Stromal cell of bone marrow (primary cell): ENCODE measurements at regions not wholly inside any gene's neighbourhood (a gene's known extent, or its start where the extent isn't known, plus 50 kb on each side); places are given as distances from the start of the nearest gene placed in this dataset.
A peak's percentile ranks its signal among the peaks of the same experiment; 100 is the strongest.

Experiments used
- DNase-seq: peaks from one replicate; pipeline ENCODE4 v3.0.0-alpha.2; 2012; ENCODE audit warnings: low read depth

DNA sequence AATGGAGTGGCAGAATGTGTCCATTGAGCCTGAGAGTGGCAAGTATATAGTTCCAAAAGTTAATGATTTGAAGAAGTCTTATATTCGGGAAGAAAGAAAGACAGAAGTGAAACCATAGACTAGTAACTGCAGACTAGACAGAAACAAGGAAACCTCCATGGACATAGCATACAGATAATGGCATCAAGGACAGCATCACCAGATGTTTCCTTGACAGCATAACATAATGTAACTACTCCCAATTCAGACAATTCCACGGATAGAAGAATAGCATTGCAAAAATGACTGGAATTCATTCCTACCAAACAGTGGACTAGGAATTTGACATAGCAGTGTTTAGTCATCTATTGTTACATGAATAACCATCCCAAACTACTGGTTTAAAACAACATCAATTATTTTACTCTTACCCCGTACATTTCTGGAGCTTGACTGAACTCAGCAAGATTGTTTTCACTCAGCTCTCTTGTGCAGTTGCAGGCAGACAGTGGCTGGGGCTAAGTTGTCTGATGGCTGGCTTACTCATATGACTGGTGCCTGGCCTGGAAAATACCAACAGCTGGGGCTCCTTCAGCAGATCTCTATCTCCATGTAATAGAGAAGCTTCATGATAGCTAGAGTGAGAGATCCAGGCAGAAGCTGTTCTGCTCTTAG lies 109.7 kb upstream of the GADL1 start:
- peak; percentile 84 for DNase-seq

GRCh38 chr3:31008994-31009393 lies 114.5 kb upstream of the GADL1 start:
- no peak for DNase-seq

DNA sequence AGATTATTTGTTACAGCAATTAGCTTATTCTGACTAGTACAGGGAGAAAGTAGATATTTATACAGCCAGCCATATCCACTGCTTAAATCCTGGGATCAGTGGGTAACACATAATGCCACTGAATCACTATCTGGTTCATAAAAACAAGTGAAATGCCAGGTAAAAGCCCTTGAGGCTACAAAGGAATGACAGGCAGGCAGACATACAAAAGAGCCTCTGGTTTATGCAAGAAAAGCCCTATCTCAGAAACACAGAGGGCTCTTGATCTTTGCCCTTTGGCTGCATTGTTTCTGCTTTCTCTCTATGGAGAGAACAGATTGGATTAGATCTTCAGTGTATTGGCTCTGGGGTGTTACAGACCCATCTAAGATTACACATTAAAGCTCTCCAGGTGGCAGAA lies 115.4 kb upstream of the GADL1 start:
- DNase-seq: no peak

DNA sequence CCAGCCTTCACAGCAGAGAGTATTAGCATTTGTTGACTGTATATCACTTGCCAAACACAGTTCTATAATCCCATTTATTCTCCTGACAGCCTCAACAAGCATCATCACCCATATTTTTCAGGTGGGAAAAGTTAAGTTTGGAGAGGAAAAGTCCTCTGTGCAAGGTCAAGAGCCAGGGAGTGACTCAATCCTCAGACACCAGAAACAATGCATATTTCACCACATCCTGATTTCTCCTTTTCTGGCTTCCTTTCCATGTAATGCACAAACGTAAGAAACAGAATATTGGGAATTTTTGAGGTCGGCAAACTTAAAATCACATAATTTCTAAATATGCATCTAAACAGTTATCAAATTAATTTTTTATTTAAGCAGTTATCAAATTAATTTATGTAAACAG lies 116.0 kb upstream of the GADL1 start:
- DNase-seq: peak; percentile 18

- DNase-seq: no peak
These were observed 116.9 kb upstream of the GADL1 start for GRCh38 chr3:31011380-31011779.

- DNase-seq: no peak
These were observed 118.6 kb upstream of the GADL1 start for GRCh38 chr3:31013090-31013489.

DNA sequence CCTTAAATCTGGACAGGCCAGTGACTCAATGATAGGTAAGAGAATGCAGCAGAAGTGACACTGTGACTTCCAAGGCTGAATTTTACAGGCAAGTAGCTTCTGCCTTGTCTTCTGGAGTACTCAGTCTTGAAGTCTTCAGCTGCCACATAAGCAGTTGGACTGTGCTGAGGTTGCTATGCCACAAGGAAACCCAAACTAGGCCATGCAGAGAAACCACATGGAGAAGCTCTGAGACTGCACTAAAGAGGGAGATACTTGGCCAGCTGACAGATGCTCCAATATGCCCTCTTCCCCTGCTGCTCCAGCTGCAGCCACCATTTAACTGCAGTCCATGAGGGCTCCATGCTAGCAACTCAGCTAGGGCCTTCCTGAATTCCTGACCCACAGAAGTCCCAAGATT lies 119.4 kb upstream of the GADL1 start:
- DNase-seq: no peak

DNA sequence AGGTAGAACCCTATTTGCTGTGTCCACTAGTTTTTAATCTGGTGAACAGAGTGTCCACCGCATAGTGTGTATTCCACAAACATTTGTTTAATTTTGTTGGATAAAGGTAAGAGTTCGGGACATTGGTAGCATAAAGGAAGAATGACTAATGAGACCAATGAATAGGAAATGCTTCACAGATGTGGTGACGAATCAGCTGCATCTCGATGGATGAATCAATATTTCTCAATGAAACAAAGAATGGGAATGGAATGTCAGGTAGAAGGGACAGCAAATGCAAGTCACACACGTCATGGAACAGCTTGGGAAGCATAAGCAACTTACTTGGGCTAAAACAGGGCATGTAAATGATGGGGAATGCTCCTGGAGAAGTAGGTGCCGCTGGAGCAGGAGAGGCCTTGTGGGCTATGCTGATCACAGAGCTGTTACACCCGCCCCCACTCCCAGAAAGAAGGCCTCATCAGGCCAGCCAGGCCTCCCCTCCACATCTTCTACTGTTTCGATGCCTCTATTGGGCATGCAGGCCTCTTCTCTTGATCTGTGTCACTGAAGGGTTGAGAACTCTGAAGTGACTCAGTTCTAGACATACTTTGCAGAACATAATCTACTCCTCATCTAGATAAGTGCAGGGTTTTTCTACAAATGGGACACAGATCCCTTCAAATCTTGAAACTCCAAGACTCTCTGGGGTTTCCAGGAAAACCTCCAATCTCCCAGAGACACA lies 120.0 kb upstream of the GADL1 start:
- DNase-seq: no peak

DNA sequence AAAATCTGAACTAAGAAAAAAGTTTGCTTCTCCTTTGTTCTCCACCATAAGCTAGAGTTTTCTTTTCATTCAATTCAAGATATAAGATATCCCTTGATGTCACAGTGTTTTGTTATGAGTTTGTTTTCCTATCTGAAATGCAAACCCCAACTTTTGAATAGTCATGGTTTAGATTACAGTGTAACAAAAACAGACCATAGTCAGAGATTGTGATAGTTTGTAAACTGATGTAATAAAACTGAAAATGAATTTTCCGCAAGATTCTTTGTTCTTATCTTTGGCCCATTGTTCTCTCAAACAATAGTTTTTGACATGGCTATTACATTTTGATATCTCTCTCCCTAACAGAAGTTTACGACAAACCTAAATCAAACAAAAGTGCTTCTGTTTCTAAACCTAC lies 121.7 kb upstream of the GADL1 start:
- no peak for DNase-seq

DNA sequence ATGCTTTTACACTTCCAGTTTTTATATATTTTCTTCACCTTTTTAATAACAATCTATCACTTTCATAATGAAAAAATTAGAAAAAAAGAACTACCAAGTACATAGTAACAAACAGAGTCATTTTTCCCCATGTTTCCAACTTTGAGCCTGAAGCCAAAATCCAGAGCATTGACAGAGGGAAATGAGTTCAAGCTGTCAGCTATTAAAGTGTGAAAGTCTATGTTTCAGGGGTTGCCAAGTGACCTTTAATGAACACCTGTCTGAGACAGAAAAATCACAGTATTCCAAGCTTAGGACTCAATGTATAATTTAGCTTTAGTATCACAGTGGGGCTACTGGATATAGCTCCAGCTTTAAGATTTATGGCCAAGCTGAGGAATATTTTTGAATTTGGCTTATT lies 128.3 kb upstream of the GADL1 start:
- no peak for DNase-seq

DNA sequence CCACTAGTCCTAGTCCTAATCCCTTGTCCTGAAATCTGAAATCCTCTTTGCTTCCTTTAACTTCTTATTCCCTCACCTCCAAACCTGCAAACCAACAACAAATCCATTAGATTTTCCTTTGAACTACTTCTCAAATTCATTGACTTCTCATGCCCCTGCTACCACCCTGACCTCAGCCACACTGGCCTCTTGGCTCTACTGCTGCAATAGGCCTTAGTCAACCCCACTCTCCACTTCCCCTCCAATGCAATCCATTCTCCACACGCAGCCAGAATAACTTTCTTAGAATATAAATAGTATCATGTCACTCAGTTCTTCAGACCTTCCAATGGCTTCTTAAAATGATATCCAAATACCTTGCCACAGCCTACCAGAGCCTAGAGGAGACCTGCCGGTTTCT lies 131.1 kb upstream of the GADL1 start:
- DNase-seq: no peak

DNA sequence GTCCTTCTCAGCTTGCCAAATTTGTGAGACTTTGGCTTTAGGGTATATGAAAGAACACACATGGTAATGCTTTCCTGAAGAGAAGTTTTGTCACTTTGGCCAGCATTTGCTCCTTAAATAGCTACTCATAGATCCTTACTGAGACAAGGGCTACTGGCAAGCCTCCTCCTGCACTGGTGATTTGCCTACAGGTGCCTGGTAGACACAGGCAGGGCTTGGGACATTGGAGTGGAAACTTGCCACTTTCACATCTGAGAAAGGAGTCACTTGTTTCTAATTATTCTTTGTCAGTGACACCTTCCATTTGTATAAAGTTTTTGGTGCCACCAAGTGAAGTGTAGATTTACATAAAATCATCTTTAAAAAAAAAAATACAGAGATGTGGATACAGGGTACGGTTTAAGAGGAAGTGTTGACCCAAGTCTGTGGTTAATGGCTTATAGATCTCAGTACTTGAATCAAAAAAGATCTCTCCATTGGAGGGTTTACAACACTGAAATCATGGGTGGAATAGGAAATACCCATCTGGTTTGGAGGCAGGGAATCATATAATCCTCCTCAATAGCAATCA lies 132.8 kb upstream of the GADL1 start:
- DNase-seq: no peak

DNA sequence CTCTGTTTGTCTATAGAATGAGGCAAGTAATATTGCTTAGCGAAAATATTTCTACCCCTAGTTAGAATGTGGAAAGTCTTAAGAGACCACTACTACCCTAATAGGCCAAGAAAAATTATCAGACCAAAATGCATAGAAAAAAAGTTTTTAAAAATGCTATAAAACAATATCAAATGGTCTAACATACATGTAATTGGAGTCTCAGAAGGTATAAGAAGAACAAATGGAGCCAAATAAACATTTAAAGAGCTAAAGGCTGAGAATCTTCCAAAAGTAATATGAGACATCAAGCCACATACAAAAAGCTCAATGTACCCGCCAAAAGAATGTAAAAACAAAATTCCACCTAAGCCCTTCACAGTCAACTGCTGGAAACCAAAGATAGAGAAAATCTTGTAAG lies 133.5 kb upstream of the GADL1 start:
- DNase-seq: no peak

- no peak for DNase-seq
These were observed 134.3 kb upstream of the GADL1 start for GRCh38 chr3:31028766-31029165.

DNA sequence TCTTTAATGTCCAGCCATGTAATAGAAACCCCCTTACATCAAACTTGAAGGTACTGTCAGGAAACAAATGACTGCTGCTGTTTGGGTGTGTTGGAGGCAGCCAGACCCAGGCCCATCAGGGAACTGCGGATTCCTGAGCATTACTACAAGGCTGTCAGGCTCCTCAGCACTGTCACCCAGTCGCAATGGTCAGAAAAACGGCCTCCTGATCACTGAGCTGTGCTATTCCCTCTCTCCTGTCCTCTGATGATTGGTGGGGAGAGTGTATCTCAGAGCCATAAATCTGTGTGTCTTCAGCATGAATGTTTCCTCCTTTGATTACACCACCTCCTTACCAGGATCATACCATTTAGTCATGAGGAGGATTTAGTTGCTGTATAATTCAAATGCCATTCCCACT lies 135.2 kb upstream of the GADL1 start:
- no peak for DNase-seq

- DNase-seq: no peak
These were observed 141.2 kb upstream of the GADL1 start for GRCh38 chr3:31035681-31036080.

- DNase-seq: no peak
These were observed 143.8 kb upstream of the GADL1 start for GRCh38 chr3:31038086-31038739.

DNA sequence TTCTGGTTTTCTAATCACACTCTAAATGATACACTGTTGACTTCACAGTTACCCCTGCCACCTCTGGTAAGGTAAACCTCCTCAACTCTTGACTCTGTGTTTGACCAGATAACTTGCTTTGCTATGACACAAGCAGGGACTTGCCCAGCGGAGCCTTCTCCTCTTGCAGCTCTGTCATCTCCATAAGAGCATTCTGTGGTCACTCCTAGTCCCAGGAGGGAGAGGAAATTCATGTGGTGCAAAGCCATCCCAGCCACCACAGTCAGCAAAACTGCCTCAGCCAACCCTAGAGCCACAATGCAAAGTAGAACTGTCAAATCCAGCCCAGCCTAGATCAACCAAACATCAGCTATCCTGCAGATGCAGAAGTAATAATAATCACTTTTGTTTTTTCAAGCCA lies 144.7 kb upstream of the GADL1 start:
- DNase-seq: no peak

DNA sequence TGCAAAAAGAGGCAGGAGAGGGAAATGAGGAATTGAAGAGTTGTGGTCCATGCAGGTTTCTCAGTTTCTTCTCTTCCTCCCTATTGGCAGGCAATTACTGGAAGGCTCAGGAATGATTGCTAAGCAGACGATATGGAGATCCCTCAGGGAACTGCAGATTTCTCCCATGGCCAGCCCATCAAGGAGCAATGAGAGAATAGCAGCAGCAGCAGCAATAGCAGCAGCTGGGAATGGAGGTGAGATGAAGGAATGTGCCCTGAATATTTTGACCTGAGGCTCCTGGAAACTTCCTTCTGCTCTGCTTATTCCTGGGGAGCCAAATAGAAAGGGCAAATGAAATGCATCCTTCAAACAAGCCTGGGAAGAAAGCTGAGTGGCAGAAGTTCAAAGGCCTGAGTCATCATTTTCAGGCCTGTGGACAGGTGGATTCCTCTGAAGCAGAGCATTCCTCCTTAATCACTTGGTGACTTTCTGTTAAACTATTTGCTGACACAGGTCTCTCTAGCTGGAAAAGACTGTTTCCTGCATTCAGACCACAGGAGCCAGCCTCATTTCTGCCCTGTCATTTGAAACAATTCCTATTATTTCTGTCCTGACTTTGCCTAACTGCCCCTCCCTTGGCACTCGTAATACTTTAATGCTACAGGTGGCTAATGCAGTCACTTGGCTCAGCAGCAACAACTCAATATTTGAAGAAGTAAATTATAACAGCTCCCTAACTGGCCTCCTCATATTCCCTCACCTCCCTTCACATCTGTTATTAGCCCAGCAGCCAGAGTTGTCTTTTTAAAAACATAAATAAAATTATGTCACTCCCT lies 146.9 kb upstream of the GADL1 start:
- no peak for DNase-seq

GRCh38 chr3:31043184-31043819 lies 148.8 kb upstream of the GADL1 start:
- peak; percentile 79 for DNase-seq

- no peak for DNase-seq
These were observed 153.2 kb upstream of the GADL1 start for GRCh38 chr3:31047673-31048072.

DNA sequence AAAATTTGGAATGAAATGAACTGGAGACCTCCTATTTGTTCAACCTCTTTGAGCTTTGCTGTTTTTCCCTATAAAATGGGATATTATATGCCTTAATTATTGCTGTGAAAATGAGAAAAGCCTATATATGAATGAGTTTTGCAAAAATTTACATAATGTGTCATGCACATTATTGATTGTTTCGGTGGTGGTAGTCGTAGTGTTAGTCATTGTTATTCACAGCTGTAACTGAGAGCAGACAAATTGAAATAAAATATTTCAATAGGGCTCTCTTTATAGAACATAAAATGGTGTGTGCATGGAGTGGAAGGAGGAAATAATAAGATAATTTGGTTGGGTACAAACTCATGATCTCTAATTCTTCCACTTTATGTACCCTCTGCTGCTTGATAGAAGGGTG lies 153.7 kb upstream of the GADL1 start:
- no peak for DNase-seq
